ENCODE measurements at regions not wholly inside any gene's neighbourhood (a gene's known extent, or its start where the extent isn't known, plus 50 kb on each side); places are given as distances from the start of the nearest gene placed in this dataset.

DNA sequence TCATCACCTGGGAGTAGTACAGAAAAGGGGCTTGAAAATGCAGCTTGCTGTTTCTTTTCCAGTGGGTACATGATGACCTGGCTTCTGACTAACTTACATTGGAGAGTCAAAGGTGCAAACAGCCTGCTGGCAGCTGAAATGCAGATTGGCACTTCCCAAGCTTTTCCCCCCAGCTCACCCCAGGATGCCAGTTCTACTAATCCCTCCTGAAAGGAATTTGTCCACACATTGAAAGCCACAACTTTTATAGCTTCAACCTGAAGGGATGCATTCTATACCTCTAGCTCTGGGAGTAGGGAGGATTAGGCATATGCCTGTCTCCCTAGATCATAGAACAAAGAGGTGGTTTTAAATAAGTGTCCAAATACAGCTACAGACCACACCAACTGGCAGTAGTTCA, 281.7 kb downstream of the EFHB start:
- intact Hi-C loops (cut with micrococcal nuclease): no loop called here
- BruUV-seq (replicated peaks): no TSS peak
- CTCF ChIA-PET: no interaction called here

More for the DNA sequence above, 281.7 kb downstream of the EFHB start:
- Histone ChIP-seq H3K79me2 (ENCODE audit: insufficient read depth, low read length) (no peaks in the 10 kb centered on the region), H2AFZ (ENCODE audit: low read depth, low read length, poor library complexity, severe bottlenecking) (no peak overlapping the region), H3K9me3 (ENCODE audit: control insufficient read depth in 1 of 2, insufficient read depth in 1 of 2, low read depth in 1 of 2, low read length in 2 of 2) (peaks cover 0 to 1% of the 10 kb centered on the region in 2 experiments; a peak in 1 of 4 replicates), H3K4me2 (ENCODE audit: low read length) (no peak overlapping the region), H3K27ac (ENCODE audit: low read depth, low read length) (no peak overlapping the region), H3K9me2 (ENCODE audit: insufficient read depth) (no peaks in the 10 kb centered on the region), H3K4me1 (ENCODE audit: control insufficient read depth in 1 of 2, insufficient read depth in 2 of 2, low read length in 2 of 2) (no peaks in the 10 kb centered on the region), H3K36me3 (ENCODE audit: control insufficient read depth in 1 of 2, insufficient read depth in 2 of 2, low read length in 2 of 2) (no peaks in the 10 kb centered on the region), H3K27me3 (ENCODE audit: insufficient read depth, low read length) (no peaks in the 10 kb centered on the region), H4K20me1 (ENCODE audit: insufficient read depth) (no peaks in the 10 kb centered on the region), H3K4me3 (replicated peaks in 1 of 2; ENCODE audit: low read depth in 1 of 2, low read length in 2 of 2) (no peak overlapping the region), H3K9ac (ENCODE audit: low read length) (no peak overlapping the region)
- no peak for DNase-seq (ENCODE audit: low read depth, low spot score)
- ATAC-seq: no peak
- RAD21 ChIA-PET (ENCODE audit: low non-redundant PET in 1 of 2, low total read pairs in 2 of 2, uncharacterized antibody in 2 of 2, unreplicated experiment in 2 of 2): no interaction called here
- TF ChIP-seq, protein P1, sequence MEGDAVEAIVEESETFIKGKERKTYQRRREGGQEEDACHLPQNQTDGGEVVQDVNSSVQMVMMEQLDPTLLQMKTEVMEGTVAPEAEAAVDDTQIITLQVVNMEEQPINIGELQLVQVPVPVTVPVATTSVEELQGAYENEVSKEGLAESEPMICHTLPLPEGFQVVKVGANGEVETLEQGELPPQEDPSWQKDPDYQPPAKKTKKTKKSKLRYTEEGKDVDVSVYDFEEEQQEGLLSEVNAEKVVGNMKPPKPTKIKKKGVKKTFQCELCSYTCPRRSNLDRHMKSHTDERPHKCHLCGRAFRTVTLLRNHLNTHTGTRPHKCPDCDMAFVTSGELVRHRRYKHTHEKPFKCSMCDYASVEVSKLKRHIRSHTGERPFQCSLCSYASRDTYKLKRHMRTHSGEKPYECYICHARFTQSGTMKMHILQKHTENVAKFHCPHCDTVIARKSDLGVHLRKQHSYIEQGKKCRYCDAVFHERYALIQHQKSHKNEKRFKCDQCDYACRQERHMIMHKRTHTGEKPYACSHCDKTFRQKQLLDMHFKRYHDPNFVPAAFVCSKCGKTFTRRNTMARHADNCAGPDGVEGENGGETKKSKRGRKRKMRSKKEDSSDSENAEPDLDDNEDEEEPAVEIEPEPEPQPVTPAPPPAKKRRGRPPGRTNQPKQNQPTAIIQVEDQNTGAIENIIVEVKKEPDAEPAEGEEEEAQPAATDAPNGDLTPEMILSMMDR (IDR thresholded peaks at IDR 0.05 in 2 of 3, conservative IDR thresholded peaks at IDR 0.05 in 1 of 3; ENCODE audit: borderline replicate concordance in 1 of 3, insufficient read depth in 1 of 3, low read depth in 2 of 3, low read length in 2 of 3): no peak
- TF ChIP-seq SRF (IDR thresholded peaks at IDR 0.05; ENCODE audit: low read depth) (no peak), SIN3A (IDR thresholded peaks at IDR 0.05; ENCODE audit: low read depth) (no peak), POLR2A (IDR thresholded peaks at IDR 0.05; ENCODE audit: borderline replicate concordance, extremely low read depth, insufficient read depth, insufficient read length) (no peak), POLR2AphosphoS5 (IDR thresholded peaks at IDR 0.05; ENCODE audit: low read depth, low read length) (no peak), EGR1 (IDR thresholded peaks at IDR 0.05; ENCODE audit: low read depth) (no peak), TCF7L2 (IDR thresholded peaks at IDR 0.05; ENCODE audit: borderline replicate concordance, extremely low read depth, insufficient read depth, insufficient read length) (no peak), CBX3 (IDR thresholded peaks at IDR 0.05; ENCODE audit: low read depth) (no peak)
- TF ChIP-seq, protein P2, sequence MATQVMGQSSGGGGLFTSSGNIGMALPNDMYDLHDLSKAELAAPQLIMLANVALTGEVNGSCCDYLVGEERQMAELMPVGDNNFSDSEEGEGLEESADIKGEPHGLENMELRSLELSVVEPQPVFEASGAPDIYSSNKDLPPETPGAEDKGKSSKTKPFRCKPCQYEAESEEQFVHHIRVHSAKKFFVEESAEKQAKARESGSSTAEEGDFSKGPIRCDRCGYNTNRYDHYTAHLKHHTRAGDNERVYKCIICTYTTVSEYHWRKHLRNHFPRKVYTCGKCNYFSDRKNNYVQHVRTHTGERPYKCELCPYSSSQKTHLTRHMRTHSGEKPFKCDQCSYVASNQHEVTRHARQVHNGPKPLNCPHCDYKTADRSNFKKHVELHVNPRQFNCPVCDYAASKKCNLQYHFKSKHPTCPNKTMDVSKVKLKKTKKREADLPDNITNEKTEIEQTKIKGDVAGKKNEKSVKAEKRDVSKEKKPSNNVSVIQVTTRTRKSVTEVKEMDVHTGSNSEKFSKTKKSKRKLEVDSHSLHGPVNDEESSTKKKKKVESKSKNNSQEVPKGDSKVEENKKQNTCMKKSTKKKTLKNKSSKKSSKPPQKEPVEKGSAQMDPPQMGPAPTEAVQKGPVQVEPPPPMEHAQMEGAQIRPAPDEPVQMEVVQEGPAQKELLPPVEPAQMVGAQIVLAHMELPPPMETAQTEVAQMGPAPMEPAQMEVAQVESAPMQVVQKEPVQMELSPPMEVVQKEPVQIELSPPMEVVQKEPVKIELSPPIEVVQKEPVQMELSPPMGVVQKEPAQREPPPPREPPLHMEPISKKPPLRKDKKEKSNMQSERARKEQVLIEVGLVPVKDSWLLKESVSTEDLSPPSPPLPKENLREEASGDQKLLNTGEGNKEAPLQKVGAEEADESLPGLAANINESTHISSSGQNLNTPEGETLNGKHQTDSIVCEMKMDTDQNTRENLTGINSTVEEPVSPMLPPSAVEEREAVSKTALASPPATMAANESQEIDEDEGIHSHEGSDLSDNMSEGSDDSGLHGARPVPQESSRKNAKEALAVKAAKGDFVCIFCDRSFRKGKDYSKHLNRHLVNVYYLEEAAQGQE (IDR thresholded peaks at IDR 0.05; ENCODE audit: low read depth): no peak
- TF ChIP-seq, protein P3, sequence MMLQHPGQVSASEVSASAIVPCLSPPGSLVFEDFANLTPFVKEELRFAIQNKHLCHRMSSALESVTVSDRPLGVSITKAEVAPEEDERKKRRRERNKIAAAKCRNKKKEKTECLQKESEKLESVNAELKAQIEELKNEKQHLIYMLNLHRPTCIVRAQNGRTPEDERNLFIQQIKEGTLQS (IDR thresholded peaks at IDR 0.05): no peak
- POLR2A ChIA-PET: interaction anchor here (0.5 kb wide), 1 partner anchor 594 kb away, joined by 3 read pairs; no protein-coding TSS in a partner anchor

Measured in HCT116 (cell line).